SK-N-MC (cell line): ENCODE measurements at regions not wholly inside any gene's neighbourhood (a gene's known extent, or its start where the extent isn't known, plus 50 kb on each side); places are given as distances from the start of the nearest gene placed in this dataset.
A peak's percentile ranks its signal among the peaks of the same experiment; 100 is the strongest.

ENCODE experiments used
- DNase-seq: peaks from one replicate; pipeline ENCODE4 v3.0.0-alpha.2; 2011; ENCODE audit warnings: low read depth, low spot score
- H3K27ac ChIP-seq: fragments of 200-600 bp; sonication (generic); 2 replicates; pipeline ENCODE4 v1.5.1; 2016; ENCODE audit warnings: mixed run types
- H3K36me3 ChIP-seq: fragments of 200-600 bp; sonication (generic); 2 replicates; pipeline ENCODE4 v1.6.1; 2017; ENCODE audit warnings: antibody characterized with exemption, low read length, mixed read lengths; ENCODE audit not compliant: insufficient read depth
- H3K4me3 ChIP-seq: fragments of 200-600 bp; sonication (generic); 2 replicates; pipeline ENCODE4 v1.5.1; 2016
- H3K9ac ChIP-seq: fragments of 200-600 bp; sonication (generic); 2 replicates; pipeline ENCODE4 v1.8.0; 2017; ENCODE audit warnings: mixed run types, mixed read lengths; ENCODE audit not compliant: insufficient read length
- H3K9me3 ChIP-seq: fragments of 200-600 bp; sonication (generic); 2 replicates; pipeline ENCODE4 v1.6.1; 2017; ENCODE audit warnings: low read depth, mild to moderate bottlenecking, antibody characterized with exemption, low read length, moderate library complexity, mixed read lengths
- EZH2 ChIP-seq: fragments of 200-600 bp; sonication (generic); IDR thresholded peaks from one replicate; pipeline ENCODE4 v1.6.1; 2017; ENCODE audit warnings: antibody characterized with exemption
- FOXP2 ChIP-seq: optimal IDR thresholded peaks from 2 replicates; pipeline ENCODE3; 2011; ENCODE audit warnings: mild to moderate bottlenecking, moderate library complexity; ENCODE audit not compliant: insufficient read depth; ENCODE audit errors: extremely low read length, control extremely low read depth
- POLR2AphosphoS5 ChIP-seq: IDR thresholded peaks from 2 replicates; pipeline ENCODE4 v1.6.1; 2012; ENCODE audit warnings: mild to moderate bottlenecking, low read depth, low read length, borderline replicate concordance

DNA sequence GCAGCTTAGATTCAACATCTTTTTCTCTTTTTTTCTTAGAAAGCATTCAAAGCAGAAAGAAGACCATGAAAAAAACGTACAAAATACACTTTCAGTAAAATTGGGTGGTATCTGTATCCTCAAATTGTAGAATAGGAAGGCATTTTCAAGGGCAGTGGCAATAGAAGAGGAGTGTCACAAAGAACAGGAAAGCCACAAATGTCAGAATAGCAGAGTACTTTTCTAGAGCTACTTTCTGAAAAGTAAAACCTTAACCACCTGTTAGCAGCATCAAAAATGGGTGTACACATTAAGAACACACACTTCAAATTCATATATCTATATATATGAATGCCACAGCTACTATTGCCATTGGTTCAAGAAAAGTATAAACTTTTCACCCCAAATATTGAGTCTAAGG lies 412.1 kb upstream of the DCN start:
- H3K4me3 ChIP-seq = no peak overlapping the region
- no peak overlapping the region for H3K27ac ChIP-seq
- no peak for DNase-seq
- H3K9me3 ChIP-seq = no peaks in the 10 kb centered on the region
- no peak overlapping the region for H3K9ac ChIP-seq
- no peaks in the 10 kb centered on the region for H3K36me3 ChIP-seq
- TF ChIP-seq FOXP2 (no peak), EZH2 (no peak), POLR2AphosphoS5 (no peak)

DNA sequence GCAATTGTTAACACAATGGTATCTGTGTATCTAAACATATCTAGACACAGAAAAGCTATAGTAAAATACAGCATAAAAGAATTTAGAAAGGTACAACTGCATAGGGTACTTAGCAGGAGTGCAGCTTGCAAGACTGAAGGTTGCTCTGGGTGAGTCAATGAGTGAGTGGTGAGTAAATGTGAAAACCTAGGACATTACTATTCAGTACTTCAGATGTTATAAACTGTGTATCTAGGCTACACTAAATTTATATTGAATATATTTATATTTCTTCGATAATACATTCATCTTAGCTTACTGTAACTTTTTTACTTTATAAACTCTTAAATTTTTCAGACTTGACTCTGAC lies 409.0 kb upstream of the DCN start:
- no peak overlapping the region for H3K27ac ChIP-seq
- no peak overlapping the region for H3K4me3 ChIP-seq
- no peak for DNase-seq

DNA sequence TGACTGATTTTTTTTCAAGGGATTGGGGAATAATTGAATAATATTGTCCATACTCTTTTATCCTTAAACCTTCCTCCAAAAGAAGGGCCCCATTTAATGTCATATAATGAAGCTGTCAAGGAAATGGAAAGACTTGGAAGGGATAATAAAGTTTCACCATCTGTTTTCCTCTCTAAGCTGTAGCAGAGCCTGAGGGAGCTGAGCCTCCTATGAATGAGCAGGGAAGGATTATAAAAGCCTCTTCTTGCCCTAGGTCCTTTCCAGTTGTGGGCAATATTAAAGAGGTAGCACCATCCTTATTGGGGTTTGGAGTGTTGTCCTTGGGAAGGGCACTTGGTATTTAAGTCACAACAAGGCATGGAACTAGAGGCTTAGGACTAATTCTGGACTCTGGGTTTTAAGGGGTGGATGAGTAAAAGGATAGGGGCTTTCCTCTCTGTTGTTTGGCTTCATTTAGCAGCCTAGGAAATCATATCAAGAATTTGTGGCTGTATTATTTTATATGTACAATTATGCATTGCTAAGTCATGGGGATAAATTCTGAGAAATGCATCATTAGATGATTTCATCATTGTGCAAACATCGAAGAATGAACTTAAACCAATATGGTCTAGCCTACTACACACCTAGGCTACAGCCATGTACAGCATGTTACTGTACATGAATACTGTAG lies 408.5 kb upstream of the DCN start:
- no peak overlapping the region for H3K4me3 ChIP-seq
- no peak for DNase-seq
- no peaks in the 10 kb centered on the region for H3K36me3 ChIP-seq
- H3K9me3 ChIP-seq = no peaks in the 10 kb centered on the region
- H3K9ac ChIP-seq = no peak overlapping the region
- TF ChIP-seq EZH2 (no peak), FOXP2 (no peak), POLR2AphosphoS5 (no peak)
- no peak overlapping the region for H3K27ac ChIP-seq

More for the DNA sequence above, 409.0 kb upstream of the DCN start:
- Histone ChIP-seq H3K9me3 (no peaks in the 10 kb centered on the region), H3K36me3 (no peaks in the 10 kb centered on the region), H3K9ac (no peak overlapping the region)
- TF ChIP-seq POLR2AphosphoS5 = no peak
- no peak for TF ChIP-seq EZH2
- no peak for TF ChIP-seq FOXP2

DNA sequence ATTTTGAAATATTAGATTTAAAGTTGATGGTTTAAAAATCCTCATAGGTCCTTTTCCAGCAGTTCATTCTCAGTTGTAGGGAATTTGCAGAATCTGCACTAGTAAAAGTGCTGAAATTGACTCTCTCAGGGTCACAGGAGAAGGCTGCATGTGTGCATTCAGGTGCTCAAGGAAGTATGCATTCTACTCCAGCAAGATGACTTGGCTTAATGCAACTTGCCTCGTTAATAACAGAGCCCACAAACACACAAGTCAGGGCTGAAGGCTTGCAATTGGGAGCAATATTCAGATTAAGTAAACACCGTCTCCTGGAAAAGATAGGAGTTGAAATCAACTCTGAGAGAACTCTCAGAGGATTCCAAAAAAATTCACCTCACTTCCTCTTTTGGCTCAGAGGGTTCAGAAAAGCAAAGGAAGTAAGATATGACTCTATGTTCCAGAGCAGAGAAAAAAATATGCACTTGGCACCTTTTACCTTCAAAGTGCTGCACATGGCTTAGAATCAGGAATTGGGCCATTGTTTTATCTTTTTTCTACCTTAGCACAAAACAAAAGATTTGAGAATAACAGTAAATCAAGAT lies 406.3 kb upstream of the DCN start:
- H3K4me3 ChIP-seq = no peak overlapping the region
- H3K9ac ChIP-seq = no peak overlapping the region
- no peak overlapping the region for H3K27ac ChIP-seq
- DNase-seq = no peak
- H3K9me3 ChIP-seq = no peaks in the 10 kb centered on the region
- TF ChIP-seq EZH2 = no peak
- TF ChIP-seq POLR2AphosphoS5 = no peak
- TF ChIP-seq FOXP2 = no peak
- no peaks in the 10 kb centered on the region for H3K36me3 ChIP-seq

DNA sequence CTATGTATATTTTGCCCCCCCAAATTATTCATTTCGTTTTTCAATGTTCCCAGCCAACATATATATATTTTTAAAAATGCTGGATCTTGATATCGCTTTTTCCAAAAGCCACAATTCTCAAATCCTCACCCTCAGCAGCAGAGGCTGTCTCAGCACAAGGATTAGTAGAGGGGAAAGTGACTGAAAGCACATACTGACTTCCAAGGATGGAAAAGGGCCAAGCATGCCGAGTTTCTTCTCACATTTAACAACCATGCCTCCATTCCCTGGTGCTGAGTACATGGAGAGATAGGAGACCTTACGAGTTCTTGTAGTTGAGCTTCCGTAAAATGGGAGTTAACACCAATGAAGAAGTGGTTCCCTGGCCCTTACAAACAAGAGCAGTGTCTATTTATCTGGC lies 403.4 kb upstream of the DCN start:
- Histone ChIP-seq H3K4me3 (no peak overlapping the region), H3K9ac (no peak overlapping the region), H3K9me3 (no peaks in the 10 kb centered on the region), H3K36me3 (no peaks in the 10 kb centered on the region), H3K27ac (no peak overlapping the region)
- DNase-seq = no peak
- TF ChIP-seq FOXP2 (no peak), POLR2AphosphoS5 (no peak), EZH2 (no peak)

DNA sequence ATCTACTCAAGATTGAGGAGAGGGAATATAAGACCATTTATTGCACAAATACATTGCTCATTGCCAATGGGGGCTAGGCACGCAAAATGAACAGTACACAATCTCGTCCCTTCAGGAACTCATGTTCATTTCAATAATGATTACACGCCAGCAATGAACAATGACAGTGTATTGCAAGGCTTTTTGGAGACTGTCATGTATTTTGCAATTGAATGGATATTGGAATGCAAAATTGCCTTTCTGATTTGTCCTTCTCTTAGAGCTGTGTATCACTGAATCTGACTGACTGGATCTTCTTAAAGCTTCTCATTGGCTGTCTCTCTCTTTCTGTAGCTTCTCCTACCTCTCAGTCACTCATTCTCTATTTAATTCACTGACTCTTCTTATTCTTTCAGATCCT lies 400.2 kb upstream of the DCN start:
- Histone ChIP-seq H3K9ac (no peak overlapping the region), H3K27ac (no peak overlapping the region), H3K4me3 (no peak overlapping the region), H3K36me3 (no peaks in the 10 kb centered on the region), H3K9me3 (no peaks in the 10 kb centered on the region)
- TF ChIP-seq POLR2AphosphoS5 (no peak), FOXP2 (no peak), EZH2 (no peak)
- no peak for DNase-seq

DNA sequence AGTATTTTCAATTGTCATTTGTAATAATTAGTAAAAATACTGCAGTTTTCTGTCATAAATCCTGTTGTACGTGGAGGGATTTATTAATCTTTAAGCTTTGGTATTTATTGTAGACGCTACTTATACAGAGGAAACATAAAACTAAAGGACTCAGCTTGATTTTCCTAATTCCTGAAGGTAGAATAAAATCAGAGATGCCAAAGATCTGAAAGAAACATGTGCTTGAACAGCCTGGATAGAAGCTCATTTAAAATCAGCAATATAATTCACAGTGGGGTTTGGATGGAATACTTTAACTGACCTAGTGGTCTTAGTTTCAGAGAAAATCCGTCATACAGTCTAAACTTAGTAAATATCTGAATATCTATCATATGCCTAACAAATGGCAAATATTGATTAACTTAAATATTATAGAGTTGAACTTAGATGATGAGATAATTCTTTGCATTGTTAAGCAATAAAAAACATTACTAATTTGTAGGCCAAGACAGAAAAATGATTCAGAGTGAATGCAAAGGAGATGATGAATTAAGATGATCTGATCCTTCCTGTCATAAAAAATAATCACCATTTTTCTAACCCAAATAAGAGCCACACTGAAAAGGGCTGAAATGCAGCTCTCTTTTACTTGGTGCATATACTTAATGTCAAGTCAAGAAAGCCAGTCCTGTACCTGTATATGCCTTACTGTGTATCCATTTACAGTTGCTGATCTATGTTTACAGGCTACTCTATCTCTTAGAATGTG lies 397.1 kb upstream of the DCN start:
- no peak for DNase-seq
- Histone ChIP-seq H3K27ac (no peak overlapping the region), H3K4me3 (no peak overlapping the region), H3K36me3 (no peaks in the 10 kb centered on the region), H3K9me3 (no peaks in the 10 kb centered on the region), H3K9ac (no peak overlapping the region)
- TF ChIP-seq FOXP2 = no peak

DNA sequence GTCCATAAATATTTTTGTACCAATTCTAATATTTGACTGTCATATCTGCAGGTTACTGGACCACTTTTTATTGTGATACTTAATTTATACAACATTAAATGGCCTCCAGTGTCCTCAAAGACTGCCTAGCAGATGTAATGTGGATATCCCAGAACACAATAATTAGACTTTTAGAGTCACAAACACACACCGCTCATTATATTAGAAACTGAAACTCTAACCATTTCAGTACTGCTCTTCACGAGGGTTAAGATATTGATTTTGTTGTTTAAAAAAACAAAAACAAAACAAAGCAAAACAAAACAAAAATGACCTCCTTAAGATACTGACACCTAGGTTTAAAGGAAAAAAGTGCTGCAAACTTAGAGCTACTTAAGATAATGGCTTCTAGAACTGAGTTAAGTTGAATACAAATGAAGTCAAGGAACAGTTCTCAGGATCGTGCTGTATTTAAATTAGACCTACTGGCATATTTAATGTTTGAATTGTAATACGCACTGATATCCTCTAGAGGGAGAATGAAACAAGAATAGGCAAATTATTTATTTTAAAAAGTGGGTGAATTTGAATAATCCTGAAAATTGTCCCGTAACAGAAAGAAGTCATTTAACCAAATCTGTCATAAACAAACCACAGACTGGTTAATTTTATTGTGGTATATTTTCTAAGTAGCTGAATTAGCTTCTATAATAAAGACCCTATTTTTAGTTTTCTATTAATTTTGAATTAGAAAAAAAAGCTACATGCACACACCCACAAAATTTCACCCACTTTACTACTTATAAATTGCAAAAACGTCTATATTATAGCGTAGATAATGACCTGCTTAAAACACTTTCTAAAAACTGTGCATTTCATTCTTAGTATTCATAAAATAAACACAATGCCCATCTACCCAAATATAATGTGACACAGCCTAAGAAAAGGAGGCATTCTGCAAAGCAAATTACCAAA lies 395.2 kb upstream of the DCN start:
- DNase-seq = peak; percentile 45

More for the DNA sequence above, 395.2 kb upstream of the DCN start:
- no peak overlapping the region for H3K27ac ChIP-seq
- no peak overlapping the region for H3K9ac ChIP-seq
- no peaks in the 10 kb centered on the region for H3K9me3 ChIP-seq
- peak overlapping the region; percentile 49 for H3K4me3 ChIP-seq
- TF ChIP-seq POLR2AphosphoS5 (no peak), FOXP2 (no peak), EZH2 (no peak)
- no peaks in the 10 kb centered on the region for H3K36me3 ChIP-seq
